HT1080 (cell line): ENCODE measurements at regions not wholly inside any gene's neighbourhood (a gene's known extent, or its start where the extent isn't known, plus 50 kb on each side); places are given as distances from the start of the nearest gene placed in this dataset.

ENCODE experiments used
- DNase-seq: peaks from one replicate; pipeline ENCODE4 v3.0.0-alpha.2; 2015; ENCODE audit warnings: low read depth

DNA sequence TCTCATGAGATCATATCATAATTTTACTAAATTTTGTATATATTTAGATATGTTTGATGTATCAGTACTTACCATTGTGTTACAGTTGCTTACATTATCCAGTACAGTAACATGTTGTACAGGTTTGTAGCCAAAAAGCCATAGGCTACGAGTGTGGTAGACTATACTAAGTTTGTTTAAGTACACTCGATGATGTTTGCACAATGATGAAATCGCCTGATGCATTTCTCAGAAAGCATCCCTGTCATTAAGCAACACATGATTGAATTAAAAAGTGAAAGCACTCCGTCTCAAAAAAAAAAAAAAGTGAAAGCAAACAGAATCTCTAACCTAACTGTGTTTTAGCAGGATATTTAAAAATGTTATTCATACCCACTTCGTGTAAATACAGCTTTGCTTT is 104.9 kb upstream of the TFAP2D start:
- DNase-seq, result no peak

DNA sequence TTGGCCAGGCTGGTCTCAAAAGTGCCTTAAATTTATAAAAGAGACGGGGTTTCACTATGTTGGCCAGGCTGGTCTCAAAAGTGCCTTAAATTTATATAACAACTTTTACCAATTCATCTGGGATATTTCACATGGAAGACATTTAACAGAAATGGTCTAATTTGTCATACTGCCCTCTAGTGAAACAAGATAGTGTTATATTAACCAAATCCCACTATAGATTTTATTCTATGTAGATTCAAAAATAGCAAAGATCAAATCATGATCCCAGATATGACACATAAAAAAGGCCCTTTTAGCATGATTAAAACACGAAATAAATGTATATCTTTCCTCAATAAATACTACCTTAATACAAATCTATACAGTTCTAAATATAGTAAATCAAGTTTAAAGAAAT is 102.8 kb upstream of the TFAP2D start:
- DNase-seq, result no peak

DNA sequence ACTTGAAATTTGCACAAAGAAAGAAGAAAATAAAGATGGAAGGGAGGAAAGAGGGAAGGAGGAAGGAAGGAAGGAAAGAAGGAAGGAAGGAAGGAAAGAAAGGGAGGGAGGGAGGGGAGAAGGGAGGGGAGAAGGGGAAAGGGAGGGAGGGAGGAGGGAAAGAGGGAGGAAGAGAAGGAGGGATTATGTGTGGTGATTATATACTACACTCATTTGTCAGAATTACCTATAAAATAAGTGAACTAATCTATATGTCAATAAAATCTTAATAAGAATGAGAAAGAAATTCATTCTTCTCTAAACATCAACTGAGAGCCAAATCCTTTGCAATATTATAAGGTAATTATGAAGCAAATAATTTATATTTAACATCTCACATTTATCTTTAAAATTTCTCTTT is 77.9 kb upstream of the TFAP2D start:
- DNase-seq, result no peak

DNA sequence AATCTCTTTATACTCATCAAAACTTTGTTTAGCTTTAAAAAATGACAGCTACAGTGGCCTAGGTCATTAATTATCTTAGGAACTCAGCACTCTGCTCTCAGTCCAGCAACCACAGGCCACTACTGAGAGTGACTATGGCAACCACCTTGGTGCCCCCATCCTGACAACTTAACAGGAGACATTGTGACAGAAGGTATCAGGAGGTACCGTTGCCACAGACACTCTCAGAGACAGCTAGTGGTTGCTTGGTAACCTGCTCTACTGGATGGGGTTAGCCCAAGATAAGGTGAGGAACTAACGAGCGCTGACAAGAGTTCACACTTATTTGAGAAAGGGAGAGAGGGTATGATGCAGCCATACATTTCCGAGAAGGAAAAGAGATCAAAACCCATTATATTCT is 76.1 kb upstream of the TFAP2D start:
- no peak for DNase-seq

DNA sequence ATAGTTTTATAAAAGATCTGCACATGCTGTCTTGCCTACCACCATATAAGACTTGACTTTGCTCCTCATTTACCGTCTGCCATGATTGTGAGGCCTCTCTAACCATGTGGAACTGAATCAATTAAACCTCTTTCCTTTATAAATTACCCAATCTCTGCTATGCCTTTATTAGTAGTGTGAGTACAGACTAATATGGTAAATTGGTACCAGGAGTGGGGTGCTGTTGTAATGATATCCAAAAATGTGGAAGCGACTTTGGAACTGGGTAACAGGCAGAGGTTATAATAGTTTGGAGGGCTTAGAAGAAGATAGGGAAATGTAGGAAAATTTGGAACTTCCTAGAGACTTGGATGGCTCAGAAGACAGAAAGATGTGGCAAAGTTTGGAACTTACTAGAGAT is 64.2 kb upstream of the TFAP2D start:
- DNase-seq, result no peak

DNA sequence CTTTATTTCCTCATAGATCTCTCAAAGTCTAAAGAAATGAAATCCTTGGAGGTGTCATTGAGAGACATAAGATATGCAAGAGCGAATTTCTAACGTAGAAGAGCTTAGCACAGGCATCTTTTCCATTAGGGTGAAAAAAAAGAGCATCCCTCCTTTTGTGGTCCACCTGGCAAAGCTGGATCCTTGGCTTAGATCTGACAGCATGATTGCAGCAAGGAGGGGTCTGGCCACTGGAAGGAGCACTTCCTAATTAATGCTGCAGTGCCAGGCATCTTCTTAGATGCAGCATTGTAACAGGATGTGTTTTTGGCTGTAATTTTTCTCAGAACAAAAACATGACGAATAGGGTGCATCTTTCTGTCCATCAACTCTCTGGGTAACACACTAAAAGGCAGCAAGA is 60.1 kb upstream of the TFAP2D start:
- no peak for DNase-seq

DNA sequence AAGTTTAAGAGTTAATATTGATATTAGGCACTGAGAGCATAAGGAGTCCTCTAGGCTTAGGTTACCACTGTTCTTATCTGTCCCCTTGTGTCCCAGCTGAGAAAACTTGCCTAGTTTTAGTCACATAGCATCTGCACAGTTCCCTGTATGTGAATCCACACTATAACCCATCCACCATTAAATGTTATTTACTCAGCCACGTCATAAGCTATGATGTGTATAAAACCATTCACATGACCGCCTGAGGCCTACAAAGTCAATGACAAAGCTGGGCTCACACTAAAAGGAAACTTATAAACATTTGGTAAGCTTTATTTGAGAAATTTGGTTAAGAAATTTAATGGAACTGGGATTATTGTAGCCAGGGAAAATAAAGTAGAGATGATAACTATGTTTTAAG is 59.2 kb upstream of the TFAP2D start:
- DNase-seq, result no peak

DNA sequence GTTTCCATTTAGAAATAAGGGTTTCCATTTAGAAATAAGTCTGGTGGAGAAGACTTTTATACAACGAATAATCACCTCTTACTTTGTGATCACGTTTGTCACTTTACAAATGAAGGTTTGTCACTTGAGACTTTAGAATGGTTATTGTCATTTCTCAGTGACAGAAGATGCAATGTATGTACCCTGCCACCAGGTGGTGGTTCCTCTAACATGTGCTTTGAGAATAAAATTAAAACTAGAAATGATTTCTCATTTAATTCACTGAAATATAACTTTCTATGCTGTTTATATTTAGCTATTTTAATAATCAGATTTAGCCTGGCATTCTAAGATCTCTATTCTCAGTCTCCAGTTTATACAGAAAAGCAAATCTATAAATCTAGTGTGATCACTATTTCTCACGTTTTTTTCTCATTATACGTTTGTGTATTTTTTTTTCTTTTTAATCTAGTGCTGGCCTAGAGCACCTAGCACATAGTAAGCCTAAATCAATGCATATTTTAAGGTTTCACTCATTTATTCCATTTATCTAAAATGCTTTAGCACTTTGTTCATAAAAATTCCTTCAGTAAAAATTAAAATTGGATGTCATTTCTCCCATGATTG is 57.4 kb upstream of the TFAP2D start:
- no peak for DNase-seq

DNA sequence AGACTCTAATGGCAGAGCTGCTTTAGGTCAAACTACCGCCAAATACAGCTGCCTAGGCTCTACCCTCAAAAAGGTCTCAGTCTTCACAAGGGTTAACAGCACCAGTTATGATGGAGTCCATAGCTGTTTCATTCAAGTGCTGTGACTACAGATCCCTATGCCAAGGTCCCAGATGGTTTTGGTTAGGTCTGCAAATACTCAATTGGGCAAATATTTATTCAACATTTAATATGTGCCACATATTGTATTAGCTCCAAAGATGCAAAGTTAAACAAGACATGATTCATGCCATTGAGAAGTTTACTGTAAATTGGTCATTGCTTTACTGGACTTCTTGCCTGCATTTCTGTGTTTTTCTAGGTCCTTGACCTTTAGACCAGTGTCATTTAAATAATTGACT is 55.8 kb upstream of the TFAP2D start:
- no peak for DNase-seq

DNA sequence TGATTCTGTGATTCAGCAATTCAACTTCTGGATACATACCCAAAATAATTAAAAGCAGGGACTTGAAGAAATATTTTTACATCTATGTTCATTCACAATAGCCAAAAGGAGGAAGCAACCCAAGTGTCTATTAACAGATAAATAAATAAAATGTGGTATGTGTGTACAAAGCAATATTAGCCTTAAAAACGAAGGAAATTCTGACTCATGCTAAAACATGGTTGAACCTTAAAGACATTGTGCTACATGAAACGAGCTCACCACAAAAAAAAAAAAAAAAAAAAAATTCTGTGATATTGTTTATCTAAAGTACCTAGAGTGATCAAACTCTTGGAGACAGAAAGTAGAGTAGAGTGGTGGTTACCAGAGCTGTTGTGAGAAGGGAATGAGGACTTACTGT is 54.8 kb upstream of the TFAP2D start:
- DNase-seq, result no peak

DNA sequence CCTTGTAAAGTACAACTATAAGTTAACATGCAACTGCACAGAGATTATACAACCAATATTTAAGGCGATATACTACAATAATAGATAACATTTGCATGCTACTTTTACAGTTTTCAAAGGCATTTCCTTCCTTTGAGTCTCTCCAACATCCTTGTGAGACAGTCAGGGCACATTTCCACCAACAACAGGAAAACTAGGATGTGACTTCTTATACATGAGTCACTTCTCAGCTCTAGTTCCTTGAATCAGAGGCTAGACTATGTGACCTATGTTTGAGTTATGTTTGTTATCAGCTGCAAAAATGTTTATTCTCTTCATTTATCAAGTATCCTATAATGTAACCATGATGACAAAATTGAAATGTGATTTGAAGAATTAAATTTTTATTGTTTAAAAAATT is 51.7 kb upstream of the TFAP2D start:
- DNase-seq, result peak; percentile 26
